K562 (cell line): ENCODE measurements at regions not wholly inside any gene's neighbourhood (a gene's known extent, or its start where the extent isn't known, plus 50 kb on each side); places are given as distances from the start of the nearest gene placed in this dataset.

Source experiments
- ATAC-seq: fragments of 200-7000 bp; cut with Tn5 transposase; 3 replicates; pipeline ENCODE4 v1.9.1; 2020; ENCODE audit warnings: moderate library complexity
- BruUV-seq: library from RNA; stranded (reverse); fragments of 400-500 nt; replicated peaks from 2 replicates; lab custom pipeline; 2021; lab: Mats Ljungman, UMichigan
- CTCF ChIA-PET: fragments of 300-600 bp; formaldehyde crosslinking; extraction: SDS; loops from one replicate; lab custom pipeline; 2021; ENCODE audit warnings: low intra/inter-chr PET ratio; lab: Yijun Ruan, JAX
- POLR2A ChIA-PET: fragments of 300-600, 350-650 bp; sonication (Branson Sonifier 250); formaldehyde crosslinking; extraction: SDS; loops from one replicate; lab custom pipeline; 2021; ENCODE audit warnings: antibody characterized with exemption, inconsistent platforms; lab: Yijun Ruan, JAX
- DNase-seq, 4 experiments: peaks; one replicate each; pipeline versions ENCODE4 v3.0.0 to v3.0.0-alpha.2; 2011 to 2018; ENCODE audit warnings: low spot score in 3 of 4, mixed read lengths in 3 of 4; ENCODE audit errors: extremely low read depth in 1 of 4
- FAIRE-seq: peaks from 2 replicates; lab custom pipeline; 2011; peaks lifted over from hg19 to GRCh38; lab: Jason Lieb, UNC
- H2AFZ ChIP-seq: 2 replicates; pipeline ENCODE4 v1.6.0; 2011; ENCODE audit warnings: low read depth, low read length, control low read depth, inconsistent platforms
- H3K27ac ChIP-seq: fragments of 200-600 bp; 3 replicates; pipeline ENCODE4 v1.8.0; 2011; ENCODE audit warnings: low read depth, mild to moderate bottlenecking, control low read depth, inconsistent platforms, low read length, moderate library complexity, mixed read lengths; ENCODE audit errors: extremely low read depth
- H3K27me3 ChIP-seq, 2 experiments: fragments of 300-600 bp in 1 of 2; 2 replicates in 1 of 2; 3 replicates in 1 of 2; pipeline versions ENCODE4 v1.6.0 to v1.8.0; 2011; ENCODE audit warnings: inconsistent platforms in 2 of 2, low read length in 2 of 2, mild to moderate bottlenecking in 1 of 2, mixed read lengths in 1 of 2, moderate library complexity in 1 of 2; ENCODE audit not compliant: control insufficient read depth in 2 of 2, insufficient read depth in 2 of 2
- H3K36me3 ChIP-seq: fragments of 300-600 bp; 3 replicates; pipeline ENCODE4 v1.8.0; 2011; ENCODE audit warnings: mild to moderate bottlenecking, low read length, inconsistent platforms; ENCODE audit not compliant: control insufficient read depth, insufficient read depth
- H3K4me1 ChIP-seq, 2 experiments: fragments of 200-600 bp in 1 of 2; replicated peaks in 1 of 2; 2 replicates in 1 of 2; 3 replicates in 1 of 2; pipeline versions ENCODE4 v1.5.1 to v1.8.0; 2011; ENCODE audit warnings: inconsistent platforms in 2 of 2, low read length in 2 of 2, mild to moderate bottlenecking in 1 of 2, mixed read lengths in 1 of 2, moderate library complexity in 1 of 2; ENCODE audit not compliant: control insufficient read depth in 2 of 2, insufficient read depth in 2 of 2
- H3K4me2 ChIP-seq: 2 replicates; pipeline ENCODE4 v1.6.1; 2011; ENCODE audit warnings: low read length, control low read depth, inconsistent platforms, mixed read lengths; ENCODE audit not compliant: insufficient read depth
- H3K4me3 ChIP-seq: fragments of 200-600 bp; sonication (generic), shearing (Covaris generic); 2 replicates; pipeline ENCODE4 v1.5.1; 2016; ENCODE audit warnings: control low read depth, inconsistent platforms
- H3K79me2 ChIP-seq: fragments of 200-600 bp; 3 replicates; pipeline ENCODE4 v1.8.0; 2011; ENCODE audit warnings: low read length, inconsistent platforms; ENCODE audit not compliant: control insufficient read depth, insufficient read depth
- H3K9ac ChIP-seq, 2 experiments: 2 replicates each; pipeline versions ENCODE4 v1.6.0 to v1.6.1; 2011; ENCODE audit warnings: low read depth in 2 of 2, low read length in 2 of 2, control low read depth in 1 of 2, inconsistent platforms in 1 of 2, mild to moderate bottlenecking in 1 of 2, mixed read lengths in 1 of 2; ENCODE audit not compliant: insufficient read depth in 1 of 2
- H3K9me1 ChIP-seq: one replicate; pipeline ENCODE4 v1.6.0; 2011; ENCODE audit warnings: inconsistent platforms, mild to moderate bottlenecking, low read length, moderate library complexity; ENCODE audit not compliant: control insufficient read depth, insufficient read depth
- H3K9me3 ChIP-seq: replicated peaks from 2 replicates; pipeline ENCODE4 v1.5.1; 2011; ENCODE audit warnings: low read depth, low read length, inconsistent platforms; ENCODE audit not compliant: control insufficient read depth, insufficient read depth
- H4K20me1 ChIP-seq: replicated peaks from 2 replicates; pipeline ENCODE4 v1.6.1; 2011; ENCODE audit warnings: low read length, inconsistent platforms, mixed read lengths; ENCODE audit not compliant: control insufficient read depth, insufficient read depth
- AFF4 ChIP-seq: sonication (generic); formaldehyde crosslinking; IDR thresholded peaks from 2 replicates; pipeline ENCODE4 v1.8.0; 2023; ENCODE audit warnings: mild to moderate bottlenecking, missing genetic modification reagents
- CBX1 ChIP-seq: sonication (generic); IDR thresholded peaks from 2 replicates; pipeline ENCODE4 v1.6.1; 2016; ENCODE audit warnings: antibody characterized with exemption, low read depth, mild to moderate bottlenecking
- DNMT1 ChIP-seq: fragments of 450-650 bp; IDR thresholded peaks from 2 replicates; pipeline ENCODE4 v1.6.1; 2016; ENCODE audit warnings: antibody characterized with exemption, mild to moderate bottlenecking
- NBN ChIP-seq: fragments of 450-650 bp; IDR thresholded peaks from 2 replicates; pipeline ENCODE4 v1.6.1; 2016; ENCODE audit warnings: low read depth, mild to moderate bottlenecking
- PREB ChIP-seq: sonication (generic); formaldehyde crosslinking; IDR thresholded peaks from 2 replicates; pipeline ENCODE4 v1.8.1; 2023; ENCODE audit warnings: mild to moderate bottlenecking, missing genetic modification reagents
- RAD21 ChIP-seq, 2 experiments: fragments of 250-450 bp in 1 of 2; fragments of 450-650 bp in 1 of 2; sonication (Bioruptor Pico) in 1 of 2; formaldehyde crosslinking in 1 of 2; IDR thresholded peaks in 1 of 2; conservative IDR thresholded peaks in 1 of 2; 2 replicates each; pipeline versions ENCODE4 v1.4.0 to v1.8.0; 2020 to 2022; ENCODE audit warnings: mild to moderate bottlenecking in 2 of 2, moderate library complexity in 1 of 2
- SIN3A ChIP-seq, 2 experiments: fragments of 150-350 bp in 1 of 2; IDR thresholded peaks; 2 replicates each; pipeline ENCODE4 v1.6.1; 2011 to 2016; ENCODE audit warnings: borderline replicate concordance in 2 of 2, low read depth in 2 of 2, low read length in 2 of 2, mild to moderate bottlenecking in 2 of 2, moderate library complexity in 2 of 2; ENCODE audit not compliant: control insufficient read depth in 1 of 2
- SRSF1 ChIP-seq: fragments of 200-400 bp; formaldehyde crosslinking; IDR thresholded peaks from 2 replicates; pipeline ENCODE4 v1.6.1; 2017; ENCODE audit warnings: mild to moderate bottlenecking, low read depth, low read length, moderate library complexity
- SRSF3 ChIP-seq: fragments of 200-400 bp; formaldehyde crosslinking; IDR thresholded peaks from 2 replicates; pipeline ENCODE4 v1.6.1; 2016; ENCODE audit warnings: mild to moderate bottlenecking, low read length, moderate library complexity; ENCODE audit not compliant: insufficient read depth
- ZNF174 ChIP-seq: fragments of 250-450 bp; sonication (Bioruptor Pico); IDR thresholded peaks from 2 replicates; pipeline ENCODE4 v1.4.0; 2020; ENCODE audit warnings: mild to moderate bottlenecking
- WGBS: fragments of 100-300 bp; shearing (Covaris generic); methylation state at CpG from one replicate; pipeline ENCODE4 v1.1.6; 2016; ENCODE audit warnings: low coverage, mixed read lengths; ENCODE audit not compliant: insufficient coverage; ENCODE audit errors: missing lambda C conversion rate; 5-methylcytosine and 5-hydroxymethylcytosine counted together
- in situ Hi-C: fragments of 300-500 bp; cut with MboI; formaldehyde crosslinking; loops from 4 replicates; pipeline ENCODE4 v1.15.0; 2018; ENCODE audit warnings: inconsistent platforms, mixed read lengths
- intact Hi-C: fragments of 100-400 bp; cut with micrococcal nuclease; formaldehyde crosslinking; loops from 2 replicates; pipeline ENCODE4 v1.14.2; 2022

- in situ Hi-C loops, result no loop called here
- no peaks in the 10 kb centered on the region for H3K27me3 ChIP-seq
- ATAC-seq (no peak), DNase-seq (no peak), FAIRE-seq (no peak)
- no peak overlapping the region for H3K4me3 ChIP-seq
- POLR2A ChIA-PET, result no interaction called here
- no peaks in the 10 kb centered on the region for H3K9me1 ChIP-seq
- no peak overlapping the region for H3K9ac ChIP-seq
- no peak overlapping the region for H3K27ac ChIP-seq
- no peaks in the 10 kb centered on the region for H3K79me2 ChIP-seq
- H4K20me1 ChIP-seq, result no peaks in the 10 kb centered on the region
- TF ChIP-seq CBX1 (no peak), PREB (CRISPR knock-in tag) (no peak), NBN (no peak), SRSF1 (no peak), RAD21 (CRISPR knock-in tag; conservative IDR thresholded peaks at IDR 0.05 in 1 of 2, IDR thresholded peaks at IDR 0.05 in 1 of 2) (no peak), SIN3A (IDR thresholded peaks at IDR 0.05; ENCODE audit: borderline replicate concordance in 2 of 2, control insufficient read depth in 1 of 2, low read depth in 2 of 2, low read length in 2 of 2) (no peak), AFF4 (CRISPR knock-in tag) (no peak), DNMT1 (no peak), ZNF174 (CRISPR knock-in tag) (no peak), SRSF3 (no peak)
- TF ChIP-seq, all 486 proteins: peak for 0
- Histone ChIP-seq H3K36me3 (no peaks in the 10 kb centered on the region), H3K4me1 (no peaks in the 10 kb centered on the region), H2AFZ (no peak overlapping the region), H3K9me3 (no peaks in the 10 kb centered on the region), H3K4me2 (no peak overlapping the region)
- CTCF ChIA-PET, result no interaction called here
- intact Hi-C loops, result no loop called here
- 11% methylated on average over 4 of the region's 4 CpGs for WGBS
- no TSS peak for BruUV-seq
Observed at GRCh38 chr12:42915426-42915825, 325.9 kb upstream of the PRICKLE1 start.
